ENCODE measurements at regions not wholly inside any gene's neighbourhood (a gene's known extent, or its start where the extent isn't known, plus 50 kb on each side); places are given as distances from the start of the nearest gene placed in this dataset.
A peak's percentile ranks its signal among the peaks of the same experiment; 100 is the strongest.

DNA sequence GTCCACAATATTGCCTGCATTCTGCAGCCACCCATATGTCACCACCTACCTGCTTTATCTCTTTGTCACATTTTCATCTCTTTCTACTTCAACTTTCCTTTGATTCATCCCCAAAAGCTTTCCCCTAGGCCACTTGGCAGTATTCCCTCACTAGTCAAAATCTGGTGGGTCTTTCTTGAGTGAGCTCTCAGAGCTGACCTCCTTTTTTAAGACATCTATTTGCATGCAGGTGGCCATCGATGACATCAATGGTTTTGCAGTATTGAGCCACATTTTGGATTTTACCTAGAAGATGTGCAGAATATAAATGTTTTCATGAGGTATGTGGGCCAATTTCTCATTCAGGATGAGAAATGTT lies 133.4 kb upstream of the REG3A start:
- TF ChIP-seq, protein P1, sequence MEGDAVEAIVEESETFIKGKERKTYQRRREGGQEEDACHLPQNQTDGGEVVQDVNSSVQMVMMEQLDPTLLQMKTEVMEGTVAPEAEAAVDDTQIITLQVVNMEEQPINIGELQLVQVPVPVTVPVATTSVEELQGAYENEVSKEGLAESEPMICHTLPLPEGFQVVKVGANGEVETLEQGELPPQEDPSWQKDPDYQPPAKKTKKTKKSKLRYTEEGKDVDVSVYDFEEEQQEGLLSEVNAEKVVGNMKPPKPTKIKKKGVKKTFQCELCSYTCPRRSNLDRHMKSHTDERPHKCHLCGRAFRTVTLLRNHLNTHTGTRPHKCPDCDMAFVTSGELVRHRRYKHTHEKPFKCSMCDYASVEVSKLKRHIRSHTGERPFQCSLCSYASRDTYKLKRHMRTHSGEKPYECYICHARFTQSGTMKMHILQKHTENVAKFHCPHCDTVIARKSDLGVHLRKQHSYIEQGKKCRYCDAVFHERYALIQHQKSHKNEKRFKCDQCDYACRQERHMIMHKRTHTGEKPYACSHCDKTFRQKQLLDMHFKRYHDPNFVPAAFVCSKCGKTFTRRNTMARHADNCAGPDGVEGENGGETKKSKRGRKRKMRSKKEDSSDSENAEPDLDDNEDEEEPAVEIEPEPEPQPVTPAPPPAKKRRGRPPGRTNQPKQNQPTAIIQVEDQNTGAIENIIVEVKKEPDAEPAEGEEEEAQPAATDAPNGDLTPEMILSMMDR (conservative IDR thresholded peaks at IDR 0.05): no peak
- DNase-seq (ENCODE audit: low read depth, low spot score): no peak
- no peak overlapping the region for H3K27ac Mint-ChIP-seq (ENCODE audit: unreplicated experiment)
- H3K36me3 Mint-ChIP-seq (ENCODE audit: low read depth): peaks cover 3% of the 10 kb centered on the region
- no peaks in the 10 kb centered on the region for H3K4me1 Mint-ChIP-seq
- H3K9me3 Mint-ChIP-seq: peaks cover 6% of the 10 kb centered on the region
- no peak overlapping the region for H3K4me3 Mint-ChIP-seq
- peaks cover 17% of the 10 kb centered on the region for H3K27me3 Mint-ChIP-seq (ENCODE audit: low read depth)

DNA sequence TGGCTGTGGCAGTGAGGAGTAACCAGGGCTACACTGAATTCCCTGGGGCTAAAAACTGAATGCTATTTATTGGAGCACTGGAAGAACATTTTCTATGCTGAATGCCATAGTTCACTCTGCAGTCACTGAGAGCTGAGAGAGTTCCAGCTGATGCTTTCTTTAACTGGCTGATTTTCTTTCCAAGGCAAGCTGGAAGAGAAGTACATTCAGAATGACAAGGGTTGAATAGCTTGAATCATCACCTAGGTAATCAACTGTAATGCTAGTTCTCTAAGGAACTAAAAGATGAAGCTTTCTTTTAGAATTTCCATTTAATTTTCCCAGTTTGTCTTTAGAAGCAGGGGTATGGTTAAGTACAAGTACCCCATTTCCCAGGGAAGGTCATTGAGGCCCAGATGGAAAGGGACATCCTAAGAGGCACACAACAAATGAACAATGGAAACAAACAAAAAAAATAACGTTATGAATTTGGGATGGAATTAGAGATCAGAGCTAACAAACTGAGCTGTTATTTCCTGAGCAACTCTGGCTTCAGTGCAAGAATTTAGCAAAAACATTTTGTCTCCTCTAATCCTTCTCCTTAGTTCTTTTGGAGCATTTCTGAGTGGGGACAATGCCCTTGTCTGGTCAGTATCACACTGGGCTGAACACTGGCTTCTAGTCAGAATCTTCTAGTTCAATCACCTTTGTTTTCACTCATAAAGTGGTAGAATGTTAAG lies 132.8 kb upstream of the REG3A start:
- Mint-ChIP-seq H3K27ac (ENCODE audit: unreplicated experiment) (no peak overlapping the region), H3K4me3 (no peak overlapping the region), H3K4me1 (no peaks in the 10 kb centered on the region), H3K36me3 (ENCODE audit: low read depth) (peaks cover 3% of the 10 kb centered on the region), H3K27me3 (ENCODE audit: low read depth) (peaks cover 13% of the 10 kb centered on the region), H3K9me3 (peaks cover 6% of the 10 kb centered on the region)
- TF ChIP-seq, protein P1 (conservative IDR thresholded peaks at IDR 0.05): no peak
- no peak for DNase-seq (ENCODE audit: low read depth, low spot score)

DNA sequence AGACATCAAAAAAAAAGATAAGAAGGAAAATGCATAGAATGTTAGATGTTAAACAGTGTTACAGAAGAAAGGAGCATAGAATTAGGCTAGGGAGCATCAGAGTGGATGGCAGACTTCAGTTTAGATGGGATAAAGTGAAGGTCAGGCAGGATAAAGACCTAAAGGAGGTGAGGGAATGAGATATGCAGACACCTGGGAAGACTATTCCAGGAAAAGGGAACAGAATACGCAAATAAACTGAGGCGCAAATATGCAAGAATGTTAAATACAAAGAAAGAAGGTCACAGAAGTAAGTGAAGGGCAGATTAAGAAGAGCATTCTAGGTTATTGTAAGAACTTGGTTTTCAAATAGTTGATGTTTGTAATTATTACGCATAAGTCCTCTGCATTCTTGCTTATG lies 116.3 kb upstream of the REG3A start:
- no peaks in the 10 kb centered on the region for H3K4me1 Mint-ChIP-seq
- H3K9me3 Mint-ChIP-seq: peaks cover 6% of the 10 kb centered on the region
- TF ChIP-seq, protein P1 (conservative IDR thresholded peaks at IDR 0.05): no peak
- DNase-seq (ENCODE audit: low read depth, low spot score): no peak
- no peaks in the 10 kb centered on the region for H3K36me3 Mint-ChIP-seq (ENCODE audit: low read depth)
- no peak overlapping the region for H3K27ac Mint-ChIP-seq (ENCODE audit: unreplicated experiment)
- H3K4me3 Mint-ChIP-seq: no peak overlapping the region
- H3K27me3 Mint-ChIP-seq (ENCODE audit: low read depth): peaks cover 5% of the 10 kb centered on the region

DNA sequence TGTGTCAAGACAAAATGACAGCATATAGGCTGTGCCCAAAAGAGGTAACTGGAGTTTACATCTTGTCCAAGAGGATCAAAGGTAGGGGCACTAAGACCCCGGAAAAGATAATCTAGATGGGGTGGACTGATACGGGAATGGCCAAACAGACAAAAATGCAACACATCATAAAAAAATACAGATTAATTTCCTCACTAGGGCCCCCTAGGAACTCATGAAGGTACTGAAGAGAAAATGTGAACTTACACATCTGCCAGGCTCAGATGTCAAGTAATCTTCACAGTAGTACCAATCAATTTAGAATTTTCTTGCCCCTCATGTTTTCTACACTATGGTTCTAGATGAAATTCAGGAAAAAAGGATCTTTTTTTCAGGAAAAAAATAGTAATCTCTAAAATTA lies 115.6 kb upstream of the REG3A start:
- Mint-ChIP-seq H3K4me1 (no peaks in the 10 kb centered on the region), H3K36me3 (ENCODE audit: low read depth) (no peaks in the 10 kb centered on the region), H3K27ac (ENCODE audit: unreplicated experiment) (no peak overlapping the region), H3K27me3 (ENCODE audit: low read depth) (peaks cover 5% of the 10 kb centered on the region), H3K9me3 (peaks cover 6% of the 10 kb centered on the region), H3K4me3 (no peak overlapping the region)
- no peak for DNase-seq (ENCODE audit: low read depth, low spot score)
- TF ChIP-seq, protein P1 (conservative IDR thresholded peaks at IDR 0.05): peak; percentile 31

DNA sequence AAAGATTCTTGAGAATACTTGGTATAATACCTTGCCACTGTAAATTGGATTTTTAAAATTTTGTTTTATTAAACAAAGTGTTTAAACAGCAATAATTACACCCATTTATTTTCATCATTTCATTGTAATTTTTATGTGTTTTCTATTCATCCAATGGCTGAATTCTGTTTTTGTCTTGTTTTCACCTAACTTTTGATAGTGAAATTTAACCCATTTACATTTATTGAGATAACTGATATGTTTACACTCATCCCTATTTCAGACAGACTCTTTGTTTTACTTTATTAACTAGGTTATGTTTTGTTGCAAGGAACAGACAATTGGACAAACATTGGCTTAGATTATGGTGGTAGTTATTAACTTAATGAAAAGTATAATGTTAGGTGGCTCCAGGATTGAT lies 113.1 kb upstream of the REG3A start:
- no peaks in the 10 kb centered on the region for H3K36me3 Mint-ChIP-seq (ENCODE audit: low read depth)
- H3K27me3 Mint-ChIP-seq (ENCODE audit: low read depth): peaks cover 3% of the 10 kb centered on the region
- DNase-seq (ENCODE audit: low read depth, low spot score): no peak
- TF ChIP-seq, protein P1 (conservative IDR thresholded peaks at IDR 0.05): no peak
- no peak overlapping the region for H3K27ac Mint-ChIP-seq (ENCODE audit: unreplicated experiment)
- no peak overlapping the region for H3K4me3 Mint-ChIP-seq
- H3K9me3 Mint-ChIP-seq: peaks cover 6% of the 10 kb centered on the region
- no peaks in the 10 kb centered on the region for H3K4me1 Mint-ChIP-seq

Measured in neural crest cell (in vitro differentiated cells).